H9 (cell line): ENCODE measurements at regions not wholly inside any gene's neighbourhood (a gene's known extent, or its start where the extent isn't known, plus 50 kb on each side); places are given as distances from the start of the nearest gene placed in this dataset.

Experiments used
- DNase-seq: peaks from one replicate; pipeline ENCODE4 v3.0.0-alpha.2; 2017
- H2AFZ ChIP-seq: one replicate; pipeline ENCODE4 v1.6.1; 2013; ENCODE audit warnings: mild to moderate bottlenecking, low read length, control low read depth, moderate library complexity
- H2AK5ac ChIP-seq: 2 replicates; pipeline ENCODE4 v1.6.1; 2013; ENCODE audit warnings: low read length, control low read depth, mixed read lengths; ENCODE audit not compliant: insufficient read length
- H2BK120ac ChIP-seq: one replicate; pipeline ENCODE4 v1.6.1; 2013; ENCODE audit warnings: low read depth, mild to moderate bottlenecking, low read length, control low read depth, inconsistent platforms; ENCODE audit not compliant: poor library complexity, severe bottlenecking
- H2BK12ac ChIP-seq: 2 replicates; pipeline ENCODE4 v1.6.1; 2013; ENCODE audit warnings: low read length, control low read depth, mixed read lengths, low read depth; ENCODE audit not compliant: insufficient read length
- H2BK15ac ChIP-seq: 2 replicates; pipeline ENCODE4 v1.6.1; 2013; ENCODE audit warnings: low read depth, low read length, control low read depth
- H2BK20ac ChIP-seq: one replicate; pipeline ENCODE4 v1.6.1; 2013; ENCODE audit warnings: low read depth, mild to moderate bottlenecking, low read length, control low read depth, inconsistent platforms; ENCODE audit not compliant: poor library complexity, severe bottlenecking
- H2BK5ac ChIP-seq: 2 replicates; pipeline ENCODE4 v1.6.1; 2013; ENCODE audit warnings: low read length, control low read depth, mixed read lengths; ENCODE audit not compliant: insufficient read length
- H3K14ac ChIP-seq: 2 replicates; pipeline ENCODE4 v1.6.1; 2013; ENCODE audit warnings: low read length, control low read depth; ENCODE audit not compliant: insufficient read depth
- H3K18ac ChIP-seq: 2 replicates; pipeline ENCODE4 v1.6.1; 2013; ENCODE audit warnings: low read depth, mild to moderate bottlenecking, mixed read lengths, low read length, control low read depth; ENCODE audit not compliant: insufficient read length
- H3K23ac ChIP-seq: 2 replicates; pipeline ENCODE4 v1.6.1; 2013; ENCODE audit warnings: low read length, control low read depth, mixed read lengths, low read depth; ENCODE audit not compliant: insufficient read length
- H3K23me2 ChIP-seq: 2 replicates; pipeline ENCODE4 v1.6.1; 2013; ENCODE audit warnings: low read depth, mild to moderate bottlenecking, mixed read lengths, low read length, control low read depth; ENCODE audit not compliant: insufficient read length, poor library complexity, severe bottlenecking
- H3K27ac ChIP-seq: 2 replicates; pipeline ENCODE4 v1.5.1; 2013; ENCODE audit warnings: low read length, control low read depth, mixed read lengths, low read depth; ENCODE audit not compliant: insufficient read length
- H3K27me3 ChIP-seq: 2 replicates; pipeline ENCODE4 v1.6.1; 2013; ENCODE audit warnings: low read length, control low read depth, inconsistent platforms; ENCODE audit not compliant: insufficient read depth
- H3K4ac ChIP-seq: 2 replicates; pipeline ENCODE4 v1.6.1; 2013; ENCODE audit warnings: low read depth, mild to moderate bottlenecking, control low read depth, inconsistent platforms, low read length, moderate library complexity
- H3K4me1 ChIP-seq: 2 replicates; pipeline ENCODE4 v1.6.1; 2013; ENCODE audit warnings: low read length, control low read depth, inconsistent platforms; ENCODE audit not compliant: insufficient read depth
- H3K4me2 ChIP-seq: 2 replicates; pipeline ENCODE4 v1.6.1; 2013; ENCODE audit warnings: low read length, control low read depth, mixed read lengths; ENCODE audit not compliant: insufficient read length, insufficient read depth
- H3K56ac ChIP-seq: 2 replicates; pipeline ENCODE4 v1.6.1; 2013; ENCODE audit warnings: low read depth, mild to moderate bottlenecking, mixed read lengths, low read length, control low read depth; ENCODE audit not compliant: insufficient read length
- H3K79me1 ChIP-seq: 2 replicates; pipeline ENCODE4 v1.6.1; 2013; ENCODE audit warnings: low read depth, mild to moderate bottlenecking, moderate library complexity, low read length, control low read depth, inconsistent platforms; ENCODE audit not compliant: insufficient read depth, poor library complexity, severe bottlenecking
- H3K79me2 ChIP-seq: 2 replicates; pipeline ENCODE4 v1.6.1; 2013; ENCODE audit warnings: low read length, control low read depth, inconsistent platforms; ENCODE audit not compliant: insufficient read depth
- H3K9ac ChIP-seq: 2 replicates; pipeline ENCODE4 v1.6.1; 2013; ENCODE audit warnings: low read length, control low read depth, mixed read lengths; ENCODE audit not compliant: insufficient read length; ENCODE audit errors: extremely low read depth
- H3K9me3 ChIP-seq: one replicate; pipeline ENCODE4 v1.6.1; 2013; ENCODE audit warnings: low read depth, low read length, inconsistent platforms; ENCODE audit not compliant: control insufficient read depth
- H3T11ph ChIP-seq: one replicate; pipeline ENCODE4 v1.6.1; 2013; ENCODE audit warnings: mild to moderate bottlenecking, low read length, control low read depth, inconsistent platforms
- H4K20me1 ChIP-seq: one replicate; pipeline ENCODE4 v1.6.1; 2013; ENCODE audit not compliant: control insufficient read depth, insufficient read length, insufficient read depth
- H4K5ac ChIP-seq: 2 replicates; pipeline ENCODE4 v1.6.1; 2013; ENCODE audit warnings: low read depth, mild to moderate bottlenecking, mixed read lengths, low read length, control low read depth; ENCODE audit not compliant: insufficient read length
- H4K8ac ChIP-seq: replicated peaks from 2 replicates; pipeline ENCODE4 v1.6.1; 2013; ENCODE audit warnings: low read length, control low read depth, mixed read lengths, low read depth; ENCODE audit not compliant: insufficient read length
- H4K91ac ChIP-seq: 2 replicates; pipeline ENCODE4 v1.6.1; 2013; ENCODE audit warnings: low read depth, mild to moderate bottlenecking, moderate library complexity, mixed read lengths, low read length, control low read depth; ENCODE audit not compliant: insufficient read length
- H3K27ac Mint-ChIP-seq, 3 experiments: 2 replicates in 2 of 3; 3 replicates in 1 of 3; pipeline ENCODE4 v1.8.0; 2020 to 2021; ENCODE audit warnings: mixed read lengths in 3 of 3, mild to moderate bottlenecking in 1 of 3, moderate library complexity in 1 of 3
- H3K27me3 Mint-ChIP-seq: 2 replicates; pipeline ENCODE4 v1.8.0; 2021; ENCODE audit warnings: low read depth, mild to moderate bottlenecking, moderate library complexity, mixed read lengths
- H3K36me3 Mint-ChIP-seq, 3 experiments: 2 replicates in 2 of 3; 3 replicates in 1 of 3; pipeline ENCODE4 v1.8.0; 2020 to 2021; ENCODE audit warnings: low read depth in 3 of 3, mixed read lengths in 3 of 3; ENCODE audit not compliant: insufficient read depth in 1 of 3
- H3K4me1 Mint-ChIP-seq, 2 experiments: 2 replicates each; pipeline ENCODE4 v1.8.0; 2020; ENCODE audit warnings: mixed read lengths in 2 of 2
- H3K4me3 Mint-ChIP-seq, 2 experiments: 2 replicates in 1 of 2; 3 replicates in 1 of 2; pipeline ENCODE4 v1.8.0; 2020 to 2021; ENCODE audit warnings: mild to moderate bottlenecking in 2 of 2, mixed read lengths in 2 of 2, moderate library complexity in 1 of 2
- H3K9me3 Mint-ChIP-seq, 2 experiments: 2 replicates in 1 of 2; 3 replicates in 1 of 2; pipeline ENCODE4 v1.8.0; 2020; ENCODE audit warnings: mild to moderate bottlenecking in 2 of 2, mixed read lengths in 2 of 2, moderate library complexity in 1 of 2
- WGBS: extraction: QIAGEN DNeasy Blood & Tissue Kit; methylation state at CpG from one replicate; pipeline ENCODE4 v1.1.7; 2013; ENCODE audit warnings: missing lambda C conversion rate, low lambda C conversion rate, mixed read lengths; ENCODE audit not compliant: insufficient read length; ENCODE audit errors: extremely low coverage; 5-methylcytosine and 5-hydroxymethylcytosine counted together
- TF ChIP-seq, protein P1 (sequence below): fragments of 200-600 bp; sonication (generic); conservative IDR thresholded peaks from 3 replicates; pipeline ENCODE4 v1.8.0; 2021; ENCODE audit warnings: antibody characterized with exemption, mild to moderate bottlenecking

DNA sequence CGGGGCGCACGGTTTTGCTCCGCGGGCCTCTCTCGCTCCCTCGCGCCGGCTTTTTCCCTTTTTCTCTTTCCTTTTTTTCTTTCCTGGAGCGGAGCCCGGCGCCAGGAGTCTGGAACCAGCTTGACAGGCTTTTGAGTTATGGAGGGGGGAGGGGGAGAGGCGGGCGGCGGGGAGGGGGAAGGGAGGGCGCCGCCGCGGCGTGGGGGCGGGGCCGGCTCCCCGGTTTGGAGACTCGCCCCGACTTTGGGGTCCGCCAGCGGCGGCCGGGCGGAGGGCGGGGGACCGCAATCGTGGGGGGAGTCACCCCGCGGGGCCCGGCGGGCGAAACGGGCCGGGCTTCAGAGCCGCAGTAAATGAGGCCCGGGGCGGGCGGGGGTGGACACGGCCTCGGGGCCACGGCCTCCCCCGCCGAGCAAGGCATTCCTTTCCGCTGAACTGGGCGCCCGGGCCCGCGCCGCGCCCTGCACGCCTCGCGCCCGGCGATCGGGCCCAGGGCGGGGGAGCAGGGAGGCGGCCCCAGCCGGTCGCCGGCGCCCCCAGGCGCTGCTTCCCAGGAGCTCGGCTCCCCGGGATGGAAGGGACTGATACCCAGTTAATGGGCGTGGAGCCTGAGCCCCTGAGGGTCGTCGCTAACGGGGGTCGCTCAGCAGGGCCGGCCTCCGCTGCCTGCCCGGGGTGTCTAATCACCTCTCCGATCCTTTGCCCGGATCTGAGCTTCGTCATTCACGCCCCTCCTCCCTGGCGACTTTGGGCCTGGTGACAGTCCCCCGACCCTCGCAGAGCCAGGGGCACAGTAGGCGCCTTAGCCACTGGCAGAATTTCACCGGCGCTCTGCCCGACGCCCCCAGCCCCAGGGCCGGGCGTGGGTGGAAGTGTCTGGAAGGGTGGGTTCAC lies 138.1 kb downstream of the C9orf50 start:
- H3K4me1 Mint-ChIP-seq: peaks cover 40 to 53% of the 10 kb centered on the region in 2 experiments
- no CpG with 5 or more reads among the region's 93 CpGs for WGBS
- H2AK5ac ChIP-seq: no peak overlapping the region
- H4K20me1 ChIP-seq: no peaks in the 10 kb centered on the region
- no peaks in the 10 kb centered on the region for H3K4me1 ChIP-seq
- no peak overlapping the region for H4K5ac ChIP-seq
- H3K4me3 Mint-ChIP-seq: peak overlapping the region; percentile 49 to 79
- no peak overlapping the region for H2BK120ac ChIP-seq
- no peak overlapping the region for H2BK12ac ChIP-seq
- H3K23ac ChIP-seq: no peak overlapping the region
- H3K18ac ChIP-seq: peak overlapping the region; percentile 15
- no peak overlapping the region for H3K9ac ChIP-seq
- peak overlapping the region; percentile 48 for H3K4me2 ChIP-seq
- H4K8ac ChIP-seq: no peak overlapping the region
- TF ChIP-seq, protein P1, sequence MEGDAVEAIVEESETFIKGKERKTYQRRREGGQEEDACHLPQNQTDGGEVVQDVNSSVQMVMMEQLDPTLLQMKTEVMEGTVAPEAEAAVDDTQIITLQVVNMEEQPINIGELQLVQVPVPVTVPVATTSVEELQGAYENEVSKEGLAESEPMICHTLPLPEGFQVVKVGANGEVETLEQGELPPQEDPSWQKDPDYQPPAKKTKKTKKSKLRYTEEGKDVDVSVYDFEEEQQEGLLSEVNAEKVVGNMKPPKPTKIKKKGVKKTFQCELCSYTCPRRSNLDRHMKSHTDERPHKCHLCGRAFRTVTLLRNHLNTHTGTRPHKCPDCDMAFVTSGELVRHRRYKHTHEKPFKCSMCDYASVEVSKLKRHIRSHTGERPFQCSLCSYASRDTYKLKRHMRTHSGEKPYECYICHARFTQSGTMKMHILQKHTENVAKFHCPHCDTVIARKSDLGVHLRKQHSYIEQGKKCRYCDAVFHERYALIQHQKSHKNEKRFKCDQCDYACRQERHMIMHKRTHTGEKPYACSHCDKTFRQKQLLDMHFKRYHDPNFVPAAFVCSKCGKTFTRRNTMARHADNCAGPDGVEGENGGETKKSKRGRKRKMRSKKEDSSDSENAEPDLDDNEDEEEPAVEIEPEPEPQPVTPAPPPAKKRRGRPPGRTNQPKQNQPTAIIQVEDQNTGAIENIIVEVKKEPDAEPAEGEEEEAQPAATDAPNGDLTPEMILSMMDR: no peak
- H2BK15ac ChIP-seq: no peak overlapping the region
- H3K27ac ChIP-seq: no peak overlapping the region
- no peak overlapping the region for H3K27ac Mint-ChIP-seq
- H3K23me2 ChIP-seq: peaks cover 15% of the 10 kb centered on the region
- H2BK5ac ChIP-seq: no peak overlapping the region
- H2AFZ ChIP-seq: no peak overlapping the region
- no peaks in the 10 kb centered on the region for H3K79me2 ChIP-seq
- no peak overlapping the region for H3K14ac ChIP-seq
- H3K9me3 ChIP-seq: no peaks in the 10 kb centered on the region
- H3K56ac ChIP-seq: no peak overlapping the region
- peaks cover 12% of the 10 kb centered on the region; the same call in 1 of the 2 replicates for H3K27me3 ChIP-seq
- no peaks in the 10 kb centered on the region; a peak in 1 of 5 replicates for H3K9me3 Mint-ChIP-seq
- H3K27me3 Mint-ChIP-seq: peaks cover 85% of the 10 kb centered on the region
- no peaks in the 10 kb centered on the region for H3K79me1 ChIP-seq
- no peak overlapping the region for H4K91ac ChIP-seq
- no peaks in the 10 kb centered on the region; a peak in 2 of 7 replicates for H3K36me3 Mint-ChIP-seq
- DNase-seq: no peak
- no peak overlapping the region for H2BK20ac ChIP-seq
- H3K4ac ChIP-seq: no peak overlapping the region
- no peak overlapping the region for H3T11ph ChIP-seq
